ENCODE measurements at regions not wholly inside any gene's neighbourhood (a gene's known extent, or its start where the extent isn't known, plus 50 kb on each side); places are given as distances from the start of the nearest gene placed in this dataset.

DNA sequence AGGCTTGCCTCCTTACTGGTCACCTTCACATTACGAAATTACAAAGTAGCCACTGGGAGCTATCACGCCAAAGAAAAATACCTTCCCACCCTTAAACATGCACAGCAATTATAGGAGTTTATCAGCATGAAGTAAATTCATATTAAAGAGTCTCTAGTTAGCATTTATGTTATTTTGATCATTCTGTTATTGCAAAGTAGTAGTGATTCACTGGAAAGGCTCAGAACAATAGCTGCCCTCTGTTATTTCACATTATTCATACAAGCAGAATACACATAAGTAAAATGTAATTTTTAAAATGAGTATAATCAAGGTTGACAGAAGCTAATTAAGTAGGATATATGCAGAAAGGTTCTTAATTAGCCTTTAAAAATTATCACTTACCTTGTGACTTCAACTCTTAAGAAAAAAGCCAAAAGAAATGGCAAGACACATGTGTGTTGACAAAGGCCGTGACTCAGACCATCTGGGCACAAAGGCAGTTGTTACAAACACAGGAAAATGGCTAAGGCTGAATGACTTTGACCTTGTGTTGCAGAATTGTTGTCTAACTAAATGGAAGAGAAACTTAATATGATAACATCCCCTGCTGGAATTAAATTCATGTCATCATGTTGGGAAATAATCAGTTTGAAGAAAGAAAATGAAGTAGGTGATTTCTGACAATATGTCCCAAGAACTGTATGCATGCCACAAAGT lies 108.3 kb downstream of the ARL6IP6 start:
- DNase-seq (no peak), ATAC-seq (no peak)
- H3K4me1 ChIP-seq: no peaks in the 10 kb centered on the region
- no peak for TF ChIP-seq CTCF (IDR thresholded peaks at IDR 0.05)
- H3K36me3 ChIP-seq: no peaks in the 10 kb centered on the region
- H3K9me3 ChIP-seq: no peaks in the 10 kb centered on the region
- intact Hi-C loops (cut with DNase I): no loop called here
- H3K27ac ChIP-seq: no peak overlapping the region
- no peaks in the 10 kb centered on the region for H3K27me3 ChIP-seq (ENCODE audit: low read depth)
- no peak overlapping the region for H3K4me3 ChIP-seq

- intact Hi-C loops (cut with DNase I): no loop called here
- no peak for DNase-seq
- no peaks in the 10 kb centered on the region for H3K4me1 ChIP-seq
- no peak for TF ChIP-seq CTCF (IDR thresholded peaks at IDR 0.05)
- H3K9me3 ChIP-seq: no peaks in the 10 kb centered on the region
- H3K36me3 ChIP-seq: no peaks in the 10 kb centered on the region
- no peaks in the 10 kb centered on the region for H3K27me3 ChIP-seq (ENCODE audit: low read depth)
- no peak overlapping the region for H3K27ac ChIP-seq
- H3K4me3 ChIP-seq: no peak overlapping the region
- no peak for ATAC-seq
These were observed 107.4 kb downstream of the ARL6IP6 start for GRCh38 chr2:152825834-152826233.

DNA sequence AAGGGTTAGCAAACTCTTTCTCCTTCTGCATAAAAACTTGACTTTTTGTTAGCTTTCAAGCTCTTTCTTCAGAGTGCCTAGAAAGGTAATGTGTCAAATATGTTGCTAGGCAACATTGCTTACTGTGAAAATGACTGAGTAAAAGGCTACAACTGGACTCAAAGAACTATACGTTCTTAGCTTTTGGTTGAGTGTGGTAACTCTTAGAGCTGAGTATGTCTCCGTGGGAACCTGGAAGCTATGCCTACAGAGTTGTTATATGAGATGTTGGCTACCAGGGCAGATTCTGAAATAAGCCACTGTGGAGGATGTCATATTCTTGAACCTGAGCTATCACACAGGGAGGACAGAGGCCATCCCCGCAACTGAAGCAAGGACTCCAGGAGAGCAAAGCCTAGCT lies 105.5 kb downstream of the ARL6IP6 start:
- intact Hi-C loops (cut with DNase I): no loop called here

DNA sequence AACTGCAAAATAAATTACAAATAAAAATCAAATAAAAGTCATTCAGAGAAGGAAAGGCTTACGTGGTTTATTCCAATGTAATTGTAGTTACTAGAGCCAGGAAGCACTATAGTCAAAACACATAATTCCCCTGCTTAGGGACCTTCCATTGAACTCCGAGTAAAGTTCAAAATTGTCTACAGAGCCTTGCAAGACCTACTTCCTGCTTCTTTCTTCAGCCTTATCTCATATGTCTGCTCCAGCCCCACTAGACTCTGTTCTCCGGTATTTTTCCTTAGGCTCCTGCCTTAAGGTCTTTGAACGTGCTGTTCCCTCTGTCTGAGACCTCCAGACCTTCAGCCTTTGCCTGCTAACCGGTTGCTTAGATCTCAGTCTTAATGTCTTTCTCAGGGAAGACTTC lies 104.3 kb downstream of the ARL6IP6 start:
- Histone ChIP-seq H3K4me3 (no peak overlapping the region), H3K27me3 (ENCODE audit: low read depth) (no peaks in the 10 kb centered on the region), H3K4me1 (no peaks in the 10 kb centered on the region), H3K36me3 (no peaks in the 10 kb centered on the region), H3K27ac (no peak overlapping the region), H3K9me3 (no peaks in the 10 kb centered on the region)
- DNase-seq (no peak), ATAC-seq (no peak)
- TF ChIP-seq CTCF (IDR thresholded peaks at IDR 0.05): no peak
- intact Hi-C loops (cut with DNase I): no loop called here

More for the DNA sequence above, 105.5 kb downstream of the ARL6IP6 start:
- Histone ChIP-seq H3K27ac (no peak overlapping the region), H3K27me3 (ENCODE audit: low read depth) (no peaks in the 10 kb centered on the region), H3K36me3 (no peaks in the 10 kb centered on the region), H3K4me3 (no peak overlapping the region), H3K9me3 (no peaks in the 10 kb centered on the region), H3K4me1 (no peaks in the 10 kb centered on the region)
- no peak for ATAC-seq
- TF ChIP-seq CTCF (IDR thresholded peaks at IDR 0.05): no peak
- DNase-seq: no peak

- DNase-seq (no peak), ATAC-seq (no peak)
- no peak for TF ChIP-seq CTCF (IDR thresholded peaks at IDR 0.05)
- Histone ChIP-seq H3K9me3 (no peaks in the 10 kb centered on the region), H3K36me3 (no peaks in the 10 kb centered on the region), H3K27ac (no peak overlapping the region), H3K4me1 (no peaks in the 10 kb centered on the region), H3K4me3 (no peak overlapping the region), H3K27me3 (ENCODE audit: low read depth) (no peaks in the 10 kb centered on the region)
- intact Hi-C loops (cut with DNase I): no loop called here
These were observed 101.6 kb downstream of the ARL6IP6 start for GRCh38 chr2:152820048-152820447.
